SK-N-SH (cell line): ENCODE measurements at regions not wholly inside any gene's neighbourhood (a gene's known extent, or its start where the extent isn't known, plus 50 kb on each side); places are given as distances from the start of the nearest gene placed in this dataset.
"Not testable (repeated sequence)": the region's sequence is repeated elsewhere in the genome, so short reads cannot be mapped to it uniquely, and the experiment has no call there.

Source experiments
- CTCF ChIA-PET: fragments of 300-600, 350-600 bp; formaldehyde crosslinking; extraction: SDS; loops from one replicate; lab custom pipeline; 2021; lab: Yijun Ruan, JAX
- POLR2A ChIA-PET: fragments of 350-600 bp; sonication (Branson Sonifier 250); formaldehyde crosslinking; extraction: SDS; loops from one replicate; lab custom pipeline; 2020; ENCODE audit warnings: antibody characterized with exemption, inconsistent platforms; lab: Yijun Ruan, JAX
- DNase-seq: peaks from one replicate; pipeline ENCODE4 v3.0.0; 2012
- H2AFZ ChIP-seq: fragments of 200-600 bp; sonication (generic); 2 replicates; pipeline ENCODE4 v1.8.1; 2016; ENCODE audit warnings: antibody characterized with exemption, mild to moderate bottlenecking, low read depth
- H3F3A ChIP-seq: fragments of 200-600 bp; sonication (generic); replicated peaks from 2 replicates; pipeline ENCODE3; 2016; ENCODE audit warnings: antibody characterized with exemption, mild to moderate bottlenecking; ENCODE audit not compliant: insufficient read depth
- H3K27ac ChIP-seq, 2 experiments: fragments of 200-500 bp in 1 of 2; fragments of 200-600 bp in 1 of 2; sonication (Bioruptor generic) in 1 of 2; sonication (generic), shearing (Covaris generic) in 1 of 2; 2 replicates each; pipeline versions ENCODE4 v1.5.1 to v1.6.1; 2014 to 2016; ENCODE audit warnings: low read depth in 2 of 2, inconsistent platforms in 1 of 2, low read length in 1 of 2, mild to moderate bottlenecking in 1 of 2, mixed read lengths in 1 of 2
- H3K27me3 ChIP-seq: fragments of 200-600 bp; sonication (generic), shearing (Covaris generic); 2 replicates; pipeline ENCODE4 v1.6.1; 2016; ENCODE audit warnings: mixed run types; ENCODE audit not compliant: insufficient read depth
- H3K36me3 ChIP-seq, 2 experiments: fragments of 200-500 bp in 1 of 2; fragments of 200-600 bp in 1 of 2; sonication (Bioruptor generic) in 1 of 2; sonication (generic) in 1 of 2; replicated peaks in 1 of 2; 2 replicates each; pipeline versions ENCODE3 to v1.5.1; 2014 to 2016; ENCODE audit warnings: low read length in 1 of 2, mild to moderate bottlenecking in 1 of 2; ENCODE audit not compliant: insufficient read depth in 2 of 2, control insufficient read depth in 1 of 2
- H3K4me1 ChIP-seq, 2 experiments: fragments of 200-500 bp in 1 of 2; fragments of 200-600 bp in 1 of 2; sonication (Bioruptor generic) in 1 of 2; sonication (generic), shearing (Covaris generic) in 1 of 2; 2 replicates each; pipeline versions ENCODE4 v1.5.1 to v1.6.1; 2014 to 2016; ENCODE audit warnings: low read depth in 1 of 2, low read length in 1 of 2, mixed run types in 1 of 2; ENCODE audit not compliant: insufficient read depth in 2 of 2, control insufficient read depth in 1 of 2
- H3K4me2 ChIP-seq: fragments of 200-600 bp; sonication (generic), shearing (Covaris generic); 2 replicates; pipeline ENCODE4 v1.6.1; 2017; ENCODE audit warnings: mixed run types
- H3K4me3 ChIP-seq, 2 experiments: fragments of 200-500 bp in 1 of 2; fragments of 200-600 bp in 1 of 2; sonication (Bioruptor generic) in 1 of 2; sonication (generic), shearing (Covaris generic) in 1 of 2; 2 replicates each; pipeline versions ENCODE4 v1.5.1 to v1.8.1; 2014 to 2016; ENCODE audit warnings: low read depth in 2 of 2, inconsistent platforms in 1 of 2, low read length in 1 of 2, mild to moderate bottlenecking in 1 of 2, mixed read lengths in 1 of 2, moderate library complexity in 1 of 2
- H3K79me2 ChIP-seq: fragments of 200-600 bp; sonication (generic); 2 replicates; pipeline ENCODE4 v1.8.1; 2017; ENCODE audit warnings: mild to moderate bottlenecking; ENCODE audit not compliant: insufficient read depth
- H3K9ac ChIP-seq: fragments of 200-600 bp; sonication (generic); 2 replicates; pipeline ENCODE4 v1.6.1; 2017; ENCODE audit warnings: mixed run types
- H3K9me2 ChIP-seq: fragments of 200-600 bp; sonication (generic); 2 replicates; pipeline ENCODE4 v1.6.1; 2017; ENCODE audit warnings: mixed run types
- H3K9me3 ChIP-seq: fragments of 200-600 bp; sonication (generic); 2 replicates; pipeline ENCODE4 v1.6.1; 2017; ENCODE audit warnings: mixed run types, mild to moderate bottlenecking, moderate library complexity
- H4K20me1 ChIP-seq: fragments of 200-600 bp; sonication (generic); 2 replicates; pipeline ENCODE4 v1.6.1; 2017; ENCODE audit warnings: mild to moderate bottlenecking, mixed run types; ENCODE audit not compliant: insufficient read depth
- CHD2 ChIP-seq: fragments of 150-350 bp; IDR thresholded peaks from 2 replicates; pipeline ENCODE4 v1.6.1; 2018; ENCODE audit warnings: low read length; ENCODE audit not compliant: partially characterized antibody
- CTCF ChIP-seq: fragments of 200-600 bp; sonication (generic); IDR thresholded peaks from 2 replicates; pipeline ENCODE4 v1.6.1; 2017; ENCODE audit warnings: antibody characterized with exemption, mild to moderate bottlenecking, moderate library complexity
- EP300 ChIP-seq, 2 experiments: IDR thresholded peaks; 2 replicates each; pipeline versions ENCODE4 v1.4.0 to v1.6.1; 2012; ENCODE audit warnings: borderline replicate concordance in 1 of 2, low read depth in 1 of 2, low read length in 1 of 2
- FOXM1 ChIP-seq: IDR thresholded peaks from 2 replicates; pipeline ENCODE4 v1.4.0; 2012; ENCODE audit warnings: low read depth, mild to moderate bottlenecking
- GABPA ChIP-seq: IDR thresholded peaks from 2 replicates; pipeline ENCODE4 v1.4.0; 2012; ENCODE audit warnings: low read depth, mild to moderate bottlenecking
- MEF2A ChIP-seq: IDR thresholded peaks from 2 replicates; pipeline ENCODE4 v1.4.0; 2012; ENCODE audit warnings: low read depth, borderline replicate concordance
- RCOR1 ChIP-seq: fragments of 150-350 bp; IDR thresholded peaks from 2 replicates; pipeline ENCODE4 v1.6.1; 2017; ENCODE audit warnings: antibody characterized with exemption, low read length
- RFX5 ChIP-seq: IDR thresholded peaks from 2 replicates; pipeline ENCODE4 v1.6.1; 2012; ENCODE audit warnings: mild to moderate bottlenecking, improper control_type of control experiment, low read length
- RXRA ChIP-seq: IDR thresholded peaks from 2 replicates; pipeline ENCODE4 v1.4.0; 2012; ENCODE audit warnings: low read depth, mild to moderate bottlenecking, borderline replicate concordance
- SMC3 ChIP-seq: IDR thresholded peaks from 2 replicates; pipeline ENCODE4 v1.6.1; 2012; ENCODE audit warnings: low read depth, low read length, improper control_type of control experiment
- TEAD4 ChIP-seq: IDR thresholded peaks from 2 replicates; pipeline ENCODE4 v1.4.0; 2012; ENCODE audit warnings: mild to moderate bottlenecking, borderline replicate concordance; ENCODE audit not compliant: insufficient read depth
- WGBS: methylation state at CpG from one replicate; pipeline ENCODE4 v1.1.6; 2017; ENCODE audit warnings: low lambda C conversion rate; 5-methylcytosine and 5-hydroxymethylcytosine counted together

- H3K27ac ChIP-seq: no peak overlapping the region
- no peak for DNase-seq
- H3F3A ChIP-seq: no peaks in the 10 kb centered on the region
- no peak for TF ChIP-seq RXRA
- no peak for TF ChIP-seq CTCF
- no peak for TF ChIP-seq CHD2
- no peak for TF ChIP-seq RCOR1
- TF ChIP-seq RFX5: no peak
- TF ChIP-seq FOXM1: no peak
- no peak for TF ChIP-seq EP300 (IDR thresholded peaks at IDR 0.05; ENCODE audit: borderline replicate concordance in 1 of 2, low read depth in 1 of 2, low read length in 1 of 2)
- no peak for TF ChIP-seq MEF2A
- TF ChIP-seq GABPA: no peak
- TF ChIP-seq SMC3: no peak
- TF ChIP-seq TEAD4: no peak
- POLR2A ChIA-PET: no interaction called here
- no peaks in the 10 kb centered on the region for H3K36me3 ChIP-seq
- no peaks in the 10 kb centered on the region for H3K79me2 ChIP-seq
- H3K9me3 ChIP-seq: no peaks in the 10 kb centered on the region
- no peaks in the 10 kb centered on the region for H3K9me2 ChIP-seq
- H3K4me3 ChIP-seq: no peak overlapping the region
- no peak overlapping the region; the same call in 1 of the 2 replicates for H2AFZ ChIP-seq
- no peaks in the 10 kb centered on the region for H4K20me1 ChIP-seq
- H3K4me2 ChIP-seq: no peak overlapping the region
- CTCF ChIA-PET: no interaction called here
- H3K4me1 ChIP-seq: no peaks in the 10 kb centered on the region
- H3K9ac ChIP-seq: no peak overlapping the region
- no peaks in the 10 kb centered on the region for H3K27me3 ChIP-seq
- 0% methylated on average over 2 of the region's 2 CpGs for WGBS
Measured at GRCh38 chr5:19140276-19140675, 847.7 kb downstream of the CDH18 start.

DNA sequence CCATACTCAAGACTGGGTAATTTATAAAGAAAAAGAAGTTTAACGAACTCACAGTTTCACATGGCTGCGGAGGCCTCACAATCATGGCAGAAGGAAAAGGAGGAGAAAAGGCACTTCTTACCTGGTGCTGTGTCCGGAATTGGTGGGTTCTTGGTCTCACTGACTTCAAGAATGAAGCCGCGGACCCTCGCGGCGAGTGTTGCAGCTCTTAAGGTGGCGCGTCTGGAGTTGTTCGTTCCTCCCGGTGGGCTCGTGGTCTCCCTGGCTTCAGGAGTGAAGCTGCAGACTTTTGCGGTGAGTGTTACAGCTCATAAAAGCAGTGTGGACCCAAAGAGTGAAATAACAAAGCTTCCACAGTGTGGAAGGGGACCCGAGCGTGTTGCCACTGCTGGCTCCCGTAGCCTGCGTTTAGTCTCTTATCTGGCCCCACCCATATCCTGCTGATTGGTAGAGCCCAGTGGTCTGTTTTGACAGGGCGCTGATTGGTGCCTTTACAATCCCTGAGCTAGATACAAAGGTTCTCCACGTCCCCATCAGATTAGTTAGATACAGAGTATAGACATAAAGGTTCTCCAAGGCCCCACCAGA is 846.0 kb downstream of the CDH18 start:
- H3F3A ChIP-seq, CTCF ChIA-PET, H4K20me1 ChIP-seq, H2AFZ ChIP-seq, H3K9me2 ChIP-seq, DNase-seq, H3K79me2 ChIP-seq, POLR2A ChIA-PET, H3K27me3 ChIP-seq, H3K4me1 ChIP-seq, H3K36me3 ChIP-seq, H3K27ac ChIP-seq, H3K9me3 ChIP-seq, H3K4me2 ChIP-seq, H3K4me3 ChIP-seq, H3K9ac ChIP-seq: not testable (repeated sequence)
- 56% methylated on average over 20 of the region's 20 CpGs for WGBS

DNA sequence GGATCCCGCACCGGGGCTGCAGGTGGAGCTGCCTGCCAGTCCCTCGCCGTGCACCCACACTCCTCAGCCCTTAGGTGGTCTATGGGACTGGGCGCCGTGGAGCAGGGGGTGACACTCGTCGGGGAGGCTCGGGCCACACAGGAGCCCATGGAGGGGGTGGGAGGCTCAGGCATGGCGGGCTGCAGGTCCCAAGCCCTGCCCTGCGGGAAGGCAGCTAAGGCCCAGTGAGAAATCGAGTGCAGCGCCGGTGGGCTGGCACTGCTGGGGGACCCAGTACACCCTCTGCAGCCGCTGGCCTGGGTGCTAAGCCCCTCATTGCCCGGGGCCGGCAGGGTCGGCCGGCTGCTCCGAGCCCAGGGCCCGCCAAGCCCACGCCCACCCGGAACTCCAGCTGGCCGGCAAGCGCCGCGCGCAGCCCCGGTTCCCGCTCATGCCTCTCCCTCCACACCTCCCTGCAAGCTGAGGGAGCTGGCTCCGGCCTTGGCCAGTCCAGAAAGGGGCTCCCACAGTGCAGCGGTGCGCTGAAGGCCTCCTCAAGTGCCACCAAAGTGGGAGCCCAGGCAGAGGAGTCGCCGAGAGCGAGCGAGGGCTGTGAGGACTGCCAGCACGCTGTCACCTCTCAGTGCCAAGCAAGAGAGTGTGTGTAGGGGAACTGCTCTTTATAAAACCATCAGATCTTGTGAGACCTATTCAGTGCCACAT is 845.1 kb downstream of the CDH18 start:
- H3K79me2 ChIP-seq, H3K27ac ChIP-seq, H3K36me3 ChIP-seq, H3K9ac ChIP-seq, H2AFZ ChIP-seq, H4K20me1 ChIP-seq, H3F3A ChIP-seq, DNase-seq, H3K9me2 ChIP-seq, H3K9me3 ChIP-seq, H3K4me1 ChIP-seq, CTCF ChIA-PET, H3K4me2 ChIP-seq, H3K4me3 ChIP-seq, POLR2A ChIA-PET, H3K27me3 ChIP-seq: not testable (repeated sequence)
- WGBS: 46% methylated on average over 19 of the region's 38 CpGs
